ENCODE measurements at regions not wholly inside any gene's neighbourhood (a gene's known extent, or its start where the extent isn't known, plus 50 kb on each side); places are given as distances from the start of the nearest gene placed in this dataset.
A peak's percentile ranks its signal among the peaks of the same experiment; 100 is the strongest.
"Not testable (repeated sequence)": the region's sequence is repeated elsewhere in the genome, so short reads cannot be mapped to it uniquely, and the experiment has no call there.

DNA sequence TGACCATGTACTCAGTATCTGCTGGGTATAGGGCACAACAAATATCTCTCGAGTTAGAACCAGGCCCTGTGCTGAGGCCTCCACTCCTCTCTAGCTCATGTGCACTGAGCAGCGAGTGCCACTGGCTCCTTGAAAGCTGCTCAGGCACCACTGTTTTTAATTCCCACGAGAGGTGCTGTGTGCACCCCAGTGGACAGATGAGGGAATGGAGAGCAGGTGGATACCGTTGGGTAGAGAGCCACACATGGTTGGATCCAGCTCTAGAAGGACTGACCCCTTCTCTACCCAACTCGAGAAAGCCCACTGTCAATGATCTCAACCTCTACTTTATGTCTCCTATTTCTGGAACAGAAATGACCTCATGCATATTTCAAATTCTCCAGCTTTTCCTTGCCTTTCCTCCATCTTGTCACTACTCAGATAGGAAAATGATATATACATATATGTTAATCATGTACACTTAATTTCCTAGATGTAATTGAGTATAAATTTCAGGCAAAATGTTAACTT, 66.6 kb upstream of the SOX11 start:
- H3K36me3 ChIP-seq (ENCODE audit: control insufficient read depth, insufficient read depth, low read length); DNase-seq (ENCODE audit: low read depth); H3K27me3 ChIP-seq (ENCODE audit: control insufficient read depth, insufficient read depth, low read length); H3K4me3 ChIP-seq (ENCODE audit: low read depth, low read length): not testable (repeated sequence)
- TF ChIP-seq, protein P1, sequence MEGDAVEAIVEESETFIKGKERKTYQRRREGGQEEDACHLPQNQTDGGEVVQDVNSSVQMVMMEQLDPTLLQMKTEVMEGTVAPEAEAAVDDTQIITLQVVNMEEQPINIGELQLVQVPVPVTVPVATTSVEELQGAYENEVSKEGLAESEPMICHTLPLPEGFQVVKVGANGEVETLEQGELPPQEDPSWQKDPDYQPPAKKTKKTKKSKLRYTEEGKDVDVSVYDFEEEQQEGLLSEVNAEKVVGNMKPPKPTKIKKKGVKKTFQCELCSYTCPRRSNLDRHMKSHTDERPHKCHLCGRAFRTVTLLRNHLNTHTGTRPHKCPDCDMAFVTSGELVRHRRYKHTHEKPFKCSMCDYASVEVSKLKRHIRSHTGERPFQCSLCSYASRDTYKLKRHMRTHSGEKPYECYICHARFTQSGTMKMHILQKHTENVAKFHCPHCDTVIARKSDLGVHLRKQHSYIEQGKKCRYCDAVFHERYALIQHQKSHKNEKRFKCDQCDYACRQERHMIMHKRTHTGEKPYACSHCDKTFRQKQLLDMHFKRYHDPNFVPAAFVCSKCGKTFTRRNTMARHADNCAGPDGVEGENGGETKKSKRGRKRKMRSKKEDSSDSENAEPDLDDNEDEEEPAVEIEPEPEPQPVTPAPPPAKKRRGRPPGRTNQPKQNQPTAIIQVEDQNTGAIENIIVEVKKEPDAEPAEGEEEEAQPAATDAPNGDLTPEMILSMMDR (IDR thresholded peaks at IDR 0.05; ENCODE audit: insufficient read depth, low read length, poor library complexity, severe bottlenecking) = peak; percentile 14

DNA sequence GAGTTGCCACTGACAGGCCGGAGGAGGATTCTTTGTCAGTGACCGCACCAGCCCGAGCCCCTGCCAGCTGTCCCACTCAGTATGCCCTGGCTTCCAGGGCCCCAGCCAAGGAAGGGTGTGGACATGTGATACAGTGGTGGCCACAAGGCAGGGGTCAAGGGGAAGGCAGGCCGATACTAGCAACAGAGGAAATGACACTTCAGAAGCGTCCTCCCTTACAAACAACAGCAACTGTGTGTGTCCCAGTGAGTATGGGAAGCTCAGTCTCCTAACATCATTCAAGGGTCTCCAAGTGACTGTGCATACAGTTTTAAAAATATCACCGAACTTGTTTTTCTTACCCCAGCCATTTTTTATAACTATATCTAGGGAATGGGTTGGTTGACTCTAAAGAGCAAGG, 63.7 kb upstream of the SOX11 start:
- not testable (repeated sequence) for H3K36me3 ChIP-seq (ENCODE audit: control insufficient read depth, insufficient read depth, low read length); H3K4me3 ChIP-seq (ENCODE audit: low read depth, low read length)

DNA sequence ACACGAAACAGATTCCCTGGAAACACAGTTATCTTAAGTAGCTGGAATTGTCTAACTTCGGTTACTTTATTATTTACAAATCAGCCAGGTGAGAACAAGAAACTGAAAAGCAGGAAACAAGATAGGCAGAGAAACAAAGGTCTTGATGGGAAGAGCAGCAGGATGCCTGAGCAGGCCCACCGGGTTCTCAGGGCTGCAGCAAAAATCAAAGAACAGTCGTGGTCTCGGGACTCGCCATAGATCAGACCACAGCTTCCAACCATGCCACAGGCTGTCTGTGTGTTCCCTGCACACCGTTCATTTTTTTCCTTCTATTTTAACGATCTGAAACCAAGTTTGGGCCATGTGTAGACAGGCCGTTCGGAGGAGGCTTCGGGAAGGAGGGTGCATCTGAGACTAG, 62.7 kb upstream of the SOX11 start:
- DNase-seq (ENCODE audit: low read depth) = not testable (repeated sequence)

More for the DNA sequence above, 63.7 kb upstream of the SOX11 start:
- H3K27me3 ChIP-seq (ENCODE audit: control insufficient read depth, insufficient read depth, low read length); DNase-seq (ENCODE audit: low read depth): not testable (repeated sequence)

DNA sequence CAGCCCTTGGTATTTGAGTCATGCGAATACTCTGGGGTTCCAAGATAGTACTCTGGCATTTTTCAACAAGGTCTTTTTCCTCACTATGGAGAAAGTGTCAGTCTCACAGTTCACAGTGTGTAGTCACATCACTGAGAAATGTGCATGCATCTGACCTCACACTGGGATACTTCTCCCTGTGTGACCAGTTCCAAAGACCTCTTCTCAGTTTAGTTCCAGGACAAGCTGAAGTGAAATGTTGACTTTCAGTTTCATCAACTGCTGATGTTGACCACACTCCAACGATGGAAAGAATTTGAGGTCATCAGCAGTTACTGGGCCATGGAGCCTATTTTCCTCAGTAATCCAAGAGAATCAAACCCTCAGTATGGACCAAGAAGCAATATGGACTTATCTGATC, 55.1 kb upstream of the SOX11 start:
- not testable (repeated sequence) for DNase-seq (ENCODE audit: low read depth)

More for the DNA sequence above, 62.7 kb upstream of the SOX11 start:
- H3K27me3 ChIP-seq (ENCODE audit: control insufficient read depth, insufficient read depth, low read length); H3K4me3 ChIP-seq (ENCODE audit: low read depth, low read length); H3K36me3 ChIP-seq (ENCODE audit: control insufficient read depth, insufficient read depth, low read length): not testable (repeated sequence)

More for the DNA sequence above, 55.1 kb upstream of the SOX11 start:
- H3K36me3 ChIP-seq (ENCODE audit: control insufficient read depth, insufficient read depth, low read length); H3K27me3 ChIP-seq (ENCODE audit: control insufficient read depth, insufficient read depth, low read length); H3K4me3 ChIP-seq (ENCODE audit: low read depth, low read length): not testable (repeated sequence)
